Lower lobe of right lung (tissue), 2 donors: ENCODE measurements at regions not wholly inside any gene's neighbourhood (a gene's known extent, or its start where the extent isn't known, plus 50 kb on each side); places are given as distances from the start of the nearest gene placed in this dataset.

Experiments
- ATAC-seq, 2 donors: fragments of 200-7000 bp; cut with Tn5 transposase; one replicate each; pipeline ENCODE4 v1.9.1; 2020 to 2022; ENCODE audit warnings: mild to moderate bottlenecking in 2 of 2, moderate library complexity in 2 of 2
- DNase-seq: peaks from one replicate; pipeline ENCODE4 v3.0.0-alpha.2; 2020
- H3K27ac ChIP-seq: fragments of 200-600 bp; one replicate; pipeline ENCODE4 v1.8.0; 2022
- H3K27me3 ChIP-seq: fragments of 200-600 bp; one replicate; pipeline ENCODE4 v1.8.0; 2022; ENCODE audit warnings: low read depth
- H3K36me3 ChIP-seq: fragments of 200-600 bp; one replicate; pipeline ENCODE4 v1.8.0; 2022; ENCODE audit warnings: mild to moderate bottlenecking
- H3K4me1 ChIP-seq: fragments of 200-600 bp; one replicate; pipeline ENCODE4 v1.8.0; 2022
- H3K4me3 ChIP-seq: fragments of 200-600 bp; one replicate; pipeline ENCODE4 v1.8.0; 2022; ENCODE audit warnings: mild to moderate bottlenecking
- H3K9me3 ChIP-seq: fragments of 200-600 bp; one replicate; pipeline ENCODE4 v1.8.0; 2022
- CTCF ChIP-seq: fragments of 200-600 bp; IDR thresholded peaks from one replicate; pipeline ENCODE4 v1.8.0; 2022; ENCODE audit warnings: antibody characterized with exemption, mild to moderate bottlenecking
- intact Hi-C: fragments of 100-400 bp; cut with DNase I; formaldehyde crosslinking; loops from one replicate; pipeline ENCODE4 v1.11.0; 2022
- donor health status: DM: no; HTN: yes; CAD: no; lungs with severe emphysema.

GRCh38 chr2:129118296-129118695 lies 799.6 kb upstream of the HS6ST1 start:
- DNase-seq (no peak), ATAC-seq (no peak)
- no peaks in the 10 kb centered on the region for H3K36me3 ChIP-seq
- no peak for TF ChIP-seq CTCF
- H3K9me3 ChIP-seq: no peaks in the 10 kb centered on the region
- intact Hi-C loops: no loop called here
- no peaks in the 10 kb centered on the region for H3K27me3 ChIP-seq
- H3K27ac ChIP-seq: no peak overlapping the region
- no peaks in the 10 kb centered on the region for H3K4me1 ChIP-seq
- H3K4me3 ChIP-seq: no peak overlapping the region

- H3K27me3 ChIP-seq: no peaks in the 10 kb centered on the region
- ATAC-seq (no peak), DNase-seq (no peak)
- no peaks in the 10 kb centered on the region for H3K36me3 ChIP-seq
- no peak overlapping the region for H3K4me3 ChIP-seq
- TF ChIP-seq CTCF: no peak
- H3K9me3 ChIP-seq: no peaks in the 10 kb centered on the region
- intact Hi-C loops: no loop called here
- H3K27ac ChIP-seq: no peak overlapping the region
- no peaks in the 10 kb centered on the region for H3K4me1 ChIP-seq
Measured at GRCh38 chr2:129129087-129129486, 810.4 kb upstream of the HS6ST1 start.

- Histone ChIP-seq H3K27ac (no peak overlapping the region), H3K9me3 (no peaks in the 10 kb centered on the region), H3K27me3 (no peaks in the 10 kb centered on the region), H3K36me3 (no peaks in the 10 kb centered on the region), H3K4me1 (no peaks in the 10 kb centered on the region), H3K4me3 (no peak overlapping the region)
- intact Hi-C loops: no loop called here
- DNase-seq: no peak
- ATAC-seq: no peak
- no peak for TF ChIP-seq CTCF
Measured at GRCh38 chr2:129133692-129134641, 815.3 kb upstream of the HS6ST1 start.

- ATAC-seq: no peak
- Histone ChIP-seq H3K27me3 (no peaks in the 10 kb centered on the region), H3K36me3 (no peaks in the 10 kb centered on the region), H3K9me3 (no peaks in the 10 kb centered on the region), H3K27ac (no peak overlapping the region), H3K4me1 (no peaks in the 10 kb centered on the region), H3K4me3 (no peak overlapping the region)
- no peak for TF ChIP-seq CTCF
- intact Hi-C loops: no loop called here
- no peak for DNase-seq
Measured at GRCh38 chr2:129135017-129135416, 816.3 kb upstream of the HS6ST1 start.

GRCh38 chr2:129139380-129139779 lies 820.7 kb upstream of the HS6ST1 start:
- Histone ChIP-seq H3K4me1 (no peaks in the 10 kb centered on the region), H3K27me3 (no peaks in the 10 kb centered on the region), H3K9me3 (no peaks in the 10 kb centered on the region), H3K4me3 (no peak overlapping the region), H3K36me3 (no peaks in the 10 kb centered on the region), H3K27ac (no peak overlapping the region)
- DNase-seq: no peak
- TF ChIP-seq CTCF: no peak
- intact Hi-C loops: no loop called here
- no peak for ATAC-seq
